ENCODE measurements at regions not wholly inside any gene's neighbourhood (a gene's known extent, or its start where the extent isn't known, plus 50 kb on each side); places are given as distances from the start of the nearest gene placed in this dataset.

DNA sequence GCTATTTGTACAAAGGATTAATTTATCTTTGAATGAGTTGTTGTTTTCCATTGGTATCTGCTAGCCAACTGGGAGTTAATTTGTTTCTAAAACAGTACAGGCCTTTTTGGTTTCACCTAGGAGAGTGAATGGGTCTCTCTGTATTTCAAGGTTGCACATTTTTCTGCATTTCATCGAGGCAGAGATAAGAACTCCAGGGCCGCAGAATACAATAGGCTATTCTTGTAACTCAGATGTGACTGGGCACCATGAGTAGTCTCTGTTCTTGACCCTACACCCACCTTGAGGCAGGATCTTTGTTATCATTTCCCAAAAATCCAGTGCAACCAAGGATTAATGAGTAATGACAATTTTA lies 51.7 kb upstream of the OR9Q1 start:
- TF ChIP-seq, protein P1, sequence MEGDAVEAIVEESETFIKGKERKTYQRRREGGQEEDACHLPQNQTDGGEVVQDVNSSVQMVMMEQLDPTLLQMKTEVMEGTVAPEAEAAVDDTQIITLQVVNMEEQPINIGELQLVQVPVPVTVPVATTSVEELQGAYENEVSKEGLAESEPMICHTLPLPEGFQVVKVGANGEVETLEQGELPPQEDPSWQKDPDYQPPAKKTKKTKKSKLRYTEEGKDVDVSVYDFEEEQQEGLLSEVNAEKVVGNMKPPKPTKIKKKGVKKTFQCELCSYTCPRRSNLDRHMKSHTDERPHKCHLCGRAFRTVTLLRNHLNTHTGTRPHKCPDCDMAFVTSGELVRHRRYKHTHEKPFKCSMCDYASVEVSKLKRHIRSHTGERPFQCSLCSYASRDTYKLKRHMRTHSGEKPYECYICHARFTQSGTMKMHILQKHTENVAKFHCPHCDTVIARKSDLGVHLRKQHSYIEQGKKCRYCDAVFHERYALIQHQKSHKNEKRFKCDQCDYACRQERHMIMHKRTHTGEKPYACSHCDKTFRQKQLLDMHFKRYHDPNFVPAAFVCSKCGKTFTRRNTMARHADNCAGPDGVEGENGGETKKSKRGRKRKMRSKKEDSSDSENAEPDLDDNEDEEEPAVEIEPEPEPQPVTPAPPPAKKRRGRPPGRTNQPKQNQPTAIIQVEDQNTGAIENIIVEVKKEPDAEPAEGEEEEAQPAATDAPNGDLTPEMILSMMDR (conservative IDR thresholded peaks at IDR 0.05): no peak
- TF ChIP-seq ZFX (IDR thresholded peaks at IDR 0.05): no peak

Data from C4-2B (cell line).